C4-2B (cell line): ENCODE measurements at regions not wholly inside any gene's neighbourhood (a gene's known extent, or its start where the extent isn't known, plus 50 kb on each side); places are given as distances from the start of the nearest gene placed in this dataset.

Source experiments
- CTCF ChIP-seq: fragments of 450-650 bp; conservative IDR thresholded peaks from 2 replicates; pipeline ENCODE4 v1.5.1; 2017; ENCODE audit warnings: mild to moderate bottlenecking
- ZFX ChIP-seq: fragments of 450-650 bp; IDR thresholded peaks from 2 replicates; pipeline ENCODE4 v1.6.1; 2017

DNA sequence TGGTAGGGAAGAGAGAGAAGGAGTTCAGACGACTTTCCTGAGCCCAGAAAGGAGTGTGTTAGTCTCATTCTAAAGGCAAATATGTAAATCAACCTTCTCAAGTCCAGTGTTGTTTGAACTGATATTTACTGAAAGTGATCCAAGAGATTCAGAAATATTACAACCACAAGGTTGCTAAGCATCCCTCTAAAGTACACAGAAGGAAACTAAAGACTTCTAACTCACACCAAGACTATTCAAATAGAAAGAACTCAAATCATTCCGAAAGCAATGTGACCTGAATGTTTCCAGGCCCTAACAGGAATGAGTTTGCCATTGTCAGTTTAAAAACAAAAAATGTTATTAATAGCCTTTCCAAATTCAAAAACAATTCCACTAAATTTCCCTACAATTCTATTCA lies 56.9 kb upstream of the VGLL3 start:
- TF ChIP-seq CTCF (no peak), ZFX (no peak)
